Lower leg skin (tissue), 3 donors: ENCODE measurements at regions not wholly inside any gene's neighbourhood (a gene's known extent, or its start where the extent isn't known, plus 50 kb on each side); places are given as distances from the start of the nearest gene placed in this dataset.

Source experiments
- POLR2A ChIP-seq, 2 donors: fragments of 450-650 bp; IDR thresholded peaks; one replicate each; pipeline ENCODE4 v1.6.1; 2016 to 2017; ENCODE audit warnings: antibody characterized with exemption in 2 of 2, mild to moderate bottlenecking in 1 of 2, moderate library complexity in 1 of 2
- TF ChIP-seq, protein P1 (sequence below), 3 donors: fragments of 450-650 bp; IDR thresholded peaks; one replicate each; pipeline ENCODE4 v1.5.1; 2016; ENCODE audit warnings: antibody characterized with exemption in 3 of 3, mild to moderate bottlenecking in 3 of 3, moderate library complexity in 2 of 3

DNA sequence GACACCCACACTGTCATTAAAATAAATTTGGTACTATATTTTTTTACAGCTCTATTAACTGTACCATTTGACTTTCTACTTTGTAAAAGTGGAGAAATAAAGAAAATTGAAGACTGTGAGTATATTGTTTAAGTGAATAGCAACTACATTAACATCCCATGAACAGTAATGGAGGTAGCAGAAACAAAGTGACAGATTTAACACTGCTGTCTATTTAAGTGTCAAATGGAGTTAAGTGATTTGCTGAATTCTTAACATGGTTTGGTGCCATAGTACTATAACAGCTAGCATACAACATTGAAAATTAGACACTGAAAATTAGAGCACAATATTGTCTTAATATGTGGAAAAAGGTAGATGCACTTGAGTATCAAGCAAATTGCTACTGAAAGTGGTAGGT, 76.2 kb downstream of the C4orf33 start:
- no peak for TF ChIP-seq POLR2A (IDR thresholded peaks at IDR 0.05)
- TF ChIP-seq, protein P1, sequence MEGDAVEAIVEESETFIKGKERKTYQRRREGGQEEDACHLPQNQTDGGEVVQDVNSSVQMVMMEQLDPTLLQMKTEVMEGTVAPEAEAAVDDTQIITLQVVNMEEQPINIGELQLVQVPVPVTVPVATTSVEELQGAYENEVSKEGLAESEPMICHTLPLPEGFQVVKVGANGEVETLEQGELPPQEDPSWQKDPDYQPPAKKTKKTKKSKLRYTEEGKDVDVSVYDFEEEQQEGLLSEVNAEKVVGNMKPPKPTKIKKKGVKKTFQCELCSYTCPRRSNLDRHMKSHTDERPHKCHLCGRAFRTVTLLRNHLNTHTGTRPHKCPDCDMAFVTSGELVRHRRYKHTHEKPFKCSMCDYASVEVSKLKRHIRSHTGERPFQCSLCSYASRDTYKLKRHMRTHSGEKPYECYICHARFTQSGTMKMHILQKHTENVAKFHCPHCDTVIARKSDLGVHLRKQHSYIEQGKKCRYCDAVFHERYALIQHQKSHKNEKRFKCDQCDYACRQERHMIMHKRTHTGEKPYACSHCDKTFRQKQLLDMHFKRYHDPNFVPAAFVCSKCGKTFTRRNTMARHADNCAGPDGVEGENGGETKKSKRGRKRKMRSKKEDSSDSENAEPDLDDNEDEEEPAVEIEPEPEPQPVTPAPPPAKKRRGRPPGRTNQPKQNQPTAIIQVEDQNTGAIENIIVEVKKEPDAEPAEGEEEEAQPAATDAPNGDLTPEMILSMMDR (IDR thresholded peaks at IDR 0.05): no peak
